ENCODE measurements at regions not wholly inside any gene's neighbourhood (a gene's known extent, or its start where the extent isn't known, plus 50 kb on each side); places are given as distances from the start of the nearest gene placed in this dataset.

GRCh38 chr4:11805842-11806241 lies 377.1 kb upstream of the HS3ST1 start:
- Histone ChIP-seq H3K9me1 (ENCODE audit: control insufficient read depth, insufficient read depth, low read length) (no peaks in the 10 kb centered on the region), H3K27me3 (ENCODE audit: control insufficient read depth in 2 of 2, insufficient read depth in 2 of 2, low read length in 2 of 2) (no peaks in the 10 kb centered on the region), H3K4me2 (ENCODE audit: insufficient read depth, low read length) (no peak overlapping the region), H3K79me2 (ENCODE audit: control insufficient read depth, insufficient read depth, low read length) (no peaks in the 10 kb centered on the region), H2AFZ (ENCODE audit: low read depth, low read length) (no peak overlapping the region), H3K27ac (ENCODE audit: extremely low read depth, low read depth, low read length) (no peak overlapping the region), H4K20me1 (replicated peaks; ENCODE audit: control insufficient read depth, insufficient read depth, low read length) (no peaks in the 10 kb centered on the region), H3K36me3 (ENCODE audit: control insufficient read depth, insufficient read depth, low read length) (no peaks in the 10 kb centered on the region), H3K9me3 (replicated peaks; ENCODE audit: control insufficient read depth, insufficient read depth, low read depth, low read length) (no peaks in the 10 kb centered on the region), H3K4me3 (no peak overlapping the region), H3K9ac (ENCODE audit: insufficient read depth in 1 of 2, low read depth in 2 of 2, low read length in 2 of 2) (no peak overlapping the region), H3K4me1 (replicated peaks in 1 of 2; ENCODE audit: control insufficient read depth in 2 of 2, insufficient read depth in 2 of 2, low read length in 2 of 2) (no peaks in the 10 kb centered on the region)
- no TSS peak for BruUV-seq (replicated peaks)
- ChIA-PET POLR2A (no interaction called here), CTCF (ENCODE audit: low intra/inter-chr PET ratio) (no interaction called here)
- intact Hi-C loops (cut with micrococcal nuclease) = no loop called here
- WGBS (ENCODE audit: insufficient coverage, low coverage, missing lambda C conversion rate) = 6% methylated on average over 1 of the region's 1 CpG
- no peak for DNase-seq (ENCODE audit: extremely low read depth in 1 of 4, low spot score in 3 of 4)
- FAIRE-seq = no peak
- no peak for TF ChIP-seq NFE2 (IDR thresholded peaks at IDR 0.05; ENCODE audit: low read depth)
- TF ChIP-seq FOXK1 (CRISPR knock-in tag; IDR thresholded peaks at IDR 0.05; ENCODE audit: borderline replicate concordance) = no peak
- no peak for TF ChIP-seq RREB1 (CRISPR knock-in tag; IDR thresholded peaks at IDR 0.05)
- TF ChIP-seq CEBPZ (IDR thresholded peaks at IDR 0.05; ENCODE audit: borderline replicate concordance, low read depth, low read length) = no peak
- no peak for TF ChIP-seq MAFF (IDR thresholded peaks at IDR 0.05; ENCODE audit: low read length)
- TF ChIP-seq ZNF24 (IDR thresholded peaks at IDR 0.05) = no peak
- no peak for TF ChIP-seq NELFE (IDR thresholded peaks at IDR 0.05; ENCODE audit: insufficient read depth, insufficient read length)
- no peak for TF ChIP-seq ZNF551 (CRISPR knock-in tag; IDR thresholded peaks at IDR 0.05)
- no peak for TF ChIP-seq ZC3H4 (CRISPR knock-in tag; IDR thresholded peaks at IDR 0.05; ENCODE audit: borderline replicate concordance)
- TF ChIP-seq CREB3 (tag; conservative IDR thresholded peaks at IDR 0.05; ENCODE audit: low read depth) = no peak
- no peak for TF ChIP-seq GABPA (tag; conservative IDR thresholded peaks at IDR 0.05; ENCODE audit: low read depth)
- TF ChIP-seq BRF1 (IDR thresholded peaks at IDR 0.05; ENCODE audit: borderline replicate concordance, extremely low read depth, insufficient read length) = no peak
- no peak for ATAC-seq
- in situ Hi-C loops (cut with MboI) = no loop called here

All from K562 (cell line).